GM21737 (cell line): ENCODE measurements at regions not wholly inside any gene's neighbourhood (a gene's known extent, or its start where the extent isn't known, plus 50 kb on each side); places are given as distances from the start of the nearest gene placed in this dataset.

Experiments
- ATAC-seq: cut with Tn5 transposase; IDR thresholded peaks from one replicate; pipeline ENCODE4 v1.9.1; 2021; ENCODE audit warnings: mild to moderate bottlenecking, moderate library complexity; ENCODE audit not compliant: unreplicated experiment

DNA sequence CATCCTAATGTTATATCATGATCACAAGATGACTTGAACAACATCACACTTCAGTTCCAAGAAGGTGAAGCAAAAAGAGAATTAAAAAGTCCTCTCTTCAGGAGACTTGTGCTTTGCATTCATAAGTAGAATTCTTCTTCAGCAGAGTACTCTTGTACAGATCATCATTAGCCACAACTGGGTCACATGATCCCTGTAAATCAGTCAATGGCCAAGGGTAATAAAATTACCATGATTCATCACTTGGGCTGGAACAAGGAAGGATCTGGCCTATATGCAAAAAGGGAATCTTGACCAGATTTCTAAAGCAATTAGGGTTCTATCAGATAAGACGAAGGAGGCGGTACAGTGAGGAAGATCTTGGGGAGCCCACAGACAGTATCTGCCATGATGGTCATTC is 458.0 kb upstream of the DEPDC1 start:
- ATAC-seq: no peak

DNA sequence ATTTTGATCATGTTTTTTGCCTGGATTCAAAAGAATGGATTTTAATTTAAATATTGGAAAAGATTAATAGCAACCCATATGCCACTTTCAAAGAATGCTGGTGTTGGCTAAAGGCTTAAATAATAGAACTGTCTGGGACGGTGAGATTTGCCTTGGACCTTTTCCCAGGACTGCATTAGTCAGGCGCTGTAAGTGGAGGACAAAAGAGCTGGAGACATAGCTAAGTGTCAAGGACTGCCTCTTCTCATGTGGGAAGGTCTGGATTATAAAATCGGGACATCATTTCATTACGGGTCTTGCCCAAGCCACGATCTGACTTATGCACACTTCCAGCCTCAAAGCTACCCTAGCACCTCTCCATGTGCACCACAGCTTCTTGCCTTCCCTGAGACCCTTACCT is 458.5 kb upstream of the DEPDC1 start:
- no peak for ATAC-seq

DNA sequence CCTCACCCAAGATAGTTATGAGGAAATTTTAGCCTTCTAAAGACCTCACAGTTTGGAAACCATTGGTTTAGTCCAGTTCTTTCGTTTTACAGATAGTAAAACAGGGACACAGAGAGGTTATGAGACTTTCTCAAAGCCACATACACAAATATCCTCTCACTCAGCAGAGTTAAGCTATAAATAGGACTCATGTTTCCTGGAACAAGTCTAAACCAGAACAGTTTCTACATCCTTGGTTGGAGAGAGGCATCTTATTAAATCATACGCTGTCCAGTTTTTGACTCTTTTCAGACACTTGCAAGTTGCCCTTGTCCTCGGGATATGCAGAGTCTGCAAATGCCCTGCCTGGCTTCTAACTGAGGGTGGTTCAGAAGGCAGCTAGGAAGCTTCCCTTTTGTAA is 462.1 kb upstream of the DEPDC1 start:
- no peak for ATAC-seq

DNA sequence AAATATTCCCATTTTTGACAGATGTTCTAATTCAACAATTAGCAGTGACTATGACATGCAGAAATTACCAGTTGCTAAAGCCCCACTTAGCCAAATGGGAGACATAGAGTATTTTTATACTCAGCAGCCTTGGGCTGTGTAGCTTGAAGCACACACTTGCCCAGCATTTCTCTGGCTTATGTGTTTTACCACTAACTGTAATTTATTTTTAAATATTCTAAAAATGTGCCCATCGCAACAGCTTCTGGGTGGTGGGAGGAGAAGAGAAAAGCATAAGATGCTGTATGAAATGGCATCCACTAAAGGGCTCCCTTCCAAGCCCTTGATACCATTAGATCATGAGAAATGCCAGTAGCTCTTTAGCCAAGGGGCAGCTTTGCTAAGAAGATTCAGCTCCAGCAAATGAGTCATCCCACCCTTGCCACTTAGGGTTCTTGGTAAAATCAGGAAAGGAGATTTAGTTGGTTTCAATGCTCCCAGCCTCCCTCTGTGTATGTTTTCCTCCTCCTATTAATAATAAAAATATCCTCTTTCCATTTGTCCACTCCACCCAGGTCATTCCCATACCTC is 462.7 kb upstream of the DEPDC1 start:
- no peak for ATAC-seq

DNA sequence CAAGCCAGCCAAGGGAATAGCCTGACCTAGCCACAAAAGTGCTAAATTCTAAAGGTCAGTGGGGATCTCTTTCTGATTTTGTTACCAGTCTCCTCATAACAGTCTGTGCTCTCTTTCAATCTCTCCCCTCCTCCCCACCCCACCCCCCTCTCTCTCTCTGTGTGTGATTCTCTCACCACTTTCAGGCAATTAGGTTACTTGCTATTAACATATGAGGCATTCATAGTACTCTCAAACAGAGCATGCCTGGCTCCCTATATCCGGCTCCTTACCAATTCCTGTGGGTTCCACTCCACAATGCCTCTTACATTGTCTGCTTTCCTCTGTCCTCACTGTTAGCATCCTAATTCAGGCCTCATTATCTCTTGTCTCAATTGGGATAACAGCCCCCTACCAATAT is 464.3 kb upstream of the DEPDC1 start:
- no peak for ATAC-seq

DNA sequence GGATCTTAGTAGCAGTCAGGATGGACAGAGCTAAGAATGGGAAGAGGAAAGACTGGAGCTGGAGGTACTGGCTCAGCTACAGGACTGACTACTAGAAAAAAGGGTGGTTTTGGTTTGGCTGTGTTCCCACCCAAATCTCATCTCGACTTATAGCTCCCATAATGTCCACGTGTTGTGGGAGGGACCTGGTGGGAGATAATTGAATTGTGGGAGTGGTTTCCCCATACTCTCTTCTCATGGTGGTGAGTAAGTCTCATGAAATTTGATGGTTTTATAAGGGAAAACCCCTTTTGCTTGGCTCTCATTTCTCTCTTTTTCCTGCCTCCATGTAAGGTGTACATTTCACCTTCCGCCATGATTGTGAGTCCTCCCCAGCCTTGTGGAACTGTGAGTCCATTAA is 466.5 kb upstream of the DEPDC1 start:
- ATAC-seq: no peak

DNA sequence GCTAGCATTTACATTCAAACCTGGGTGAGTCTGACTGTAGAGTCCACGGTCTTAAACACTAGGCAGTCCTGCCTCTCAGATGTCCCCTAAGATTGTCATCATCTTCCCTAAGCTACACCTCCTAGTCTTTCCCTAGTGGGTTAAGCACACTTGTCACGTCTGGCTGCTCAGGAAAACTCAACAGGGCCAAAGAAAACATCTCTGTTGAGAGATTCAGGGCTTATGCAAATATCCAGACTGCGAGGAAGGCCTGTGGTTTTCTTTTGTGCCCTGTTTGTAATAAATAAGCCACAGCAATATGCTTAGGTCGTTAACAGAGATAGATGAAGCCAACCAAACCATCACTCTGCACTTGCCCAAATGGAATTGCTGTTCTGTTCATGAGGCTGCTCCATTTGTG is 472.6 kb upstream of the DEPDC1 start:
- ATAC-seq: no peak

DNA sequence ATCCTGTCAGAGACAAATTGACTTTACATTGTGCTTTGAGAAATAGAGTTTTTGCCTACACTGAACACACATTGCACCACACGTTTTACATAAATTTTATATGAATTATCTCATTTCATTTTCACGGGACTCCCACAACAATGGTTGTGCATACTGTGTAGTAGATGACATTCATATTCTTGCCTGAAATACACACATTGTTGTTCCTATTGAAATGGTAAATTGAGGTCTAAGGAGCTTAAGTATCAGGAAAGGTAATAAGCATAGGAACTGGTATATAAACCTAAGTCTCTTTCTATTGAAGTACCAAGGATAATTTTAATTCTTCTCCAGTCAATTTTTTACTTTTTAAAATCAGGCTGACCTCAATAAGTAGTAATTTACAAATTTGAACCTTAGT is 473.7 kb upstream of the DEPDC1 start:
- ATAC-seq: no peak

DNA sequence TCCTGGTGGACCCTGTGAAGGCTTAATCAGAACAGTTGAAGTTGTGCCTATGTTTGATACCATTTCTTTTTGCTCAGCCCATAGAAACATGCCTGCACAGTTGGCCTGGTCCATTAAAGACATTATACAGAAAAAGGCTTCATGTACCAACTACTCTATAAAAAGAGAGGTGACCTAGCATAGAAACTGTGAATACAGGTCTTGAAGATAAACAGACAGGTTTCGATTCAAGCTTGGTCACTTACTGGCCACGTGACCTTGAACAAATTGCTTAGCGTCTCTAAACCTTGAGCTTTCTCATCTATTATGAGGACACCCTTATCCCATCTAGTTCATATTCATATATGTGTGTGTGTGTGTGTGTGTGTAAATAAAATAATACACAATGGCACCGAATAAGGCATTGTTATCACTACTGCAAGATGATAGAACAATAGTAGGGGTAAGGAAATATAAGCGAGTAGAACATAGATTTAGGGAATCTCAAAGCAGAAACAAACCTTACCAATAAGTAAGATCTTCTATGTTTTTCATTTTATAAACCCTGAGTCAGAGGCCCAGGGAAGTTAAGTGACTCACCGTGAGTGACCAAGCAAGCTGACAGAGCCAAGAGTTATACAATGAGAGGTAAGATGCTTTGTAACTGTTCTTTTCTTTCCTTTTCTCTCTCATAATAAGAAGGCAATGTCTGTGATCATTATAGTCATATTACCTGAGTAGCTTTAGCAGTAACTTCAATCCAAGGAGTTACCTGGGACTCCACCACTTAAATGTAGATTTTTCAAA is 476.8 kb upstream of the DEPDC1 start:
- ATAC-seq: no peak

DNA sequence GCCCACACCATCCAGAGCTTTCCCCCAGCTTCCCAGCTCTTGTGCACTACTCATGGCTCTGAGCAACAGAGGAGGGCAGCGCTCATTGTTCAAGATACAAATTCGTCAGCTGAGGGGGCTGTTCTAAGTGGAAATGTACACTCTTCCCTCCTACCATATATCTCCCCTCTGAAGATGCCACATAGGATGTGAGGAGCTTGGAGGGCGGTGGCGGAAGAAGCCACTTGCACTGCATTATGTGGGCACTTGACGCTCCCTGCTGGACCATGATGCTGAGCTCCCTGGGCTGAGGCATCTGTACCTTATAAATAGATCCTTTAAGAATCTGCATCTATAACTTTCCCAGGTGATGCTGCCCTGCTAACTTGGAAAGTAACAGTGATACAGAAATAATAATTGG is 477.6 kb upstream of the DEPDC1 start:
- no peak for ATAC-seq

DNA sequence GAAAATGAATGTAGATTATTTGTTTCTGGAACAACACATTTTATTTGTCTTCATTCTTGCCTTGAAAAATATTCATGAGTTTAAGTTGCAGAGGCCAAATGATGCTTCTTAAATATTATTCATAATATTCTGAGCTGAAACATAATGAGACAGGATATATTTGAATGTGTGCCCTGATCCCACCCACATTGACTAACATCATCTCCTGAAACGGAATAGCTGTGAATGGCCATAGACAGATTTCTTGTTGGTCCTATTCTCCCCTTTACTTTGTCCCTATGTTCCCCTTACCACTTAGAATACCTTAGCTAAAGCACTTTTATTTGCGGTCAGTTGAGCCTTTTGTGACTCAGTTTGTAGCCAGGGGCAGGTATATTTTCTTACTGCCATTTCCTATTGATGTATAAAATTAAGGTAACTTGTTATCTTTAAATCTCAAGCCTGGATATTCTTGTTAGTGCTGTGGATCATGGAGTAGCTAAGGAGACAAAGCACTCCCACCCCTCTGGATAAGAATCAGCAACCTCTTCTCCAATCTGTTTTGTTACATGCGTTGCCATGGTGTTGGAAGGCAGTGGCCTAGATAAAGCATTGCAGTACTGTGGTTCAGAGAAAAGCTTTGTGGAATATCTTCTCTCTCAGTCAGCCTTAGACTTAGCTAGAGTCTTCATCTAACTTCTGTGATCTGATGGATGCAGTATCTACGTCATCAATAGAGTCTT is 478.5 kb upstream of the DEPDC1 start:
- no peak for ATAC-seq

DNA sequence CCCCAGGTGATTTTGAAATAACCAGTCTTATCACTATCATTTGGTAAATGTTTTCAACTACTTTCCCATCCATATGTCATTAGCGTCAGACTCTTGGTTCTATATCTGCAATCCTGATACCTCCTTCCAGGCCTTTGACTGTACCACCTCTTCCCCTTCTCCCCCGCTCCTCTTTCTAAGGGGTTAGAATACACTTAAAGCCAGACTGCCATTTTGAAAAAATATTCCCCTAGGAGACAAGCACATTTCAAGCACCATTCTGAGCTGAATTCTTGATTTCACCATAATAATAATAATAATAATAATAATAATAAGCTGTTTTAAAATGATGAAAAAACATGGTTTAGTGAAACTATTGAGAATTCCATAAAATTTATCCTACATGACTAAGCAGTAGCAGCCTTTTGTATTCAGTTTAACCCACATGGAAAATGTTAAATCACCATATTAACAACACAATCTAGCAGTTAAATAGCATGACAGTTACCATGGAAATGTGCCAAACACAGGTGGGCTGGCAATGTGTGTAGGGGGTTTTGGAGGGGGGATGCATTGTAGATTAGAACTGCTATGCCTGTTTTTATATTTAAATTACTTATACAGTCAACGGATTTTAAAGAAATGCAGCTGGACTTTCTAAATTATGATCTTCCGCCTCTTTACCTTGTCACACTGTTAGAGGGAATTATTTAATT is 480.2 kb upstream of the DEPDC1 start:
- ATAC-seq: no peak

DNA sequence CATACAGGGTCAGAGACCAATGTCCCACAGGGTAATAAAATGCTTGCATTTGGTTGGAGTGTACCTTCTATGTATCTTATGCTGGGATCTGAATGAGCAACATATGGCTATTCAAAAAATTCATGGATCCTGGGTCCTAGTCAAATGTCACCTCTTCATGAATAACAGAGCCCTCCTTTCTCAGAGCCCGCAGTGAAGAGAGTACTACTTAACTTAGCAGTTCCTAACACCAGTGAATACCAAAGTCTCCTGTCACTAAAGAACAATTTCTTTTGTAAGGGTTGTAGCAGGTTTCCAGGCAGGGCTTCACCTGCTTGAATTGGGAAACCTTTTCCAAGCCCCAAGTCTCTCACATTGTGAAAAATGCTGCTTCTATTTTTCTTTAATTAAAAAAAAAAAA is 483.0 kb upstream of the DEPDC1 start:
- no peak for ATAC-seq

DNA sequence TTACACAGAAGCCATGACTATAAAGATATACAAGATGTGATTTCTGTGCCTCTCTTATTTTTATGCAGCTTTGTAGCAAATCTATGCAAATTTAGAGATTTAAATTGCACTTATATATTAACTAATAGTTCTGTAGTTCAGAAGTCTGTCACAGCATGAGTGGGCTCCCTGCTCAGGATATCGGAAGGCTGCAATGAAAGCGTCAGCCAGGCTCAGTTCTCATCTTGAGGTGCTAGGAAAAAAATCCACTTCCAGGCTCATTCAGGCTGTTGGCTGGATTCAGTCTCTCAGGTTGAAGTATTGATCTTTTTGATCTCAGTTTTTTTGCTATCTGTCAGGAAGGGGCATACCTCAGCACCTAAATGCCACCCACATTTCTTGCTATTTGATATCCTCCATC is 487.4 kb upstream of the DEPDC1 start:
- ATAC-seq: no peak

DNA sequence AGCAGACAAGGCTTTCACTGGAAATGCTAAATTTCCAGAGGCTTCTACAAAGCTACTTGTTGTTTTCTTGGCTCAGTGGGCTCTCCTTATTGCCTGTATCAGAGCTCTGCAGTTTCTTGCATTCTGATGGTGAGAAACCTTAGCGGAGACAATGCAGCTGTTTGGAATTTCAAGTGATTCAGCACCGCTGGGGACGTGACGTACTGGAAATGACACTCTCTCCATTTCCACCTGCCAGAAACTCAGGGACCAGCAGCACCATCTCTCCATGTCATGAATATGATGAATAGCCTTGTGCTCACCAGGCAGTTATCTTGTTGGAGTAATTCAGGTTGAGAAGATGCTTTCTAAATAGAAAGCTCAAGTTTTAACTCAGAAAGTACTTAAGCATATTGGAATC is 497.2 kb upstream of the DEPDC1 start:
- no peak for ATAC-seq

DNA sequence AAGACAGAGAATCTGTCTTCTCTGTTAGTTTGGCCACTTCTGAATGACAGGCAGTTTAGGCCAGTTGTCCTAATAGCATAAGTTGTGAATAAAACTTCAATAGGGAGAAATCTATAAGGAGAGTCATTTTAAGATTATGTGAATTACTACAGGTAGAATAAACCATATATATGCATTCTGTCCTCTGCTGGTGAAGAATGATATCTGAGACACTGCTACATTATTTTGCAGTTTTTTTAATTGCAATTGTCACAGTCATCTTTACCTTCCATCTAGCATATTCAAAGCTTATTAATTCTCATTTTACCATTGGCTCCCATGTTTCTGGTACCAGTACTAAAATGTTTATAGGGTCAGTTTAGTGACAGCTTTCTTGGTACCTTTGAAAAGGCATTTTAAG is 519.6 kb upstream of the DEPDC1 start:
- no peak for ATAC-seq

DNA sequence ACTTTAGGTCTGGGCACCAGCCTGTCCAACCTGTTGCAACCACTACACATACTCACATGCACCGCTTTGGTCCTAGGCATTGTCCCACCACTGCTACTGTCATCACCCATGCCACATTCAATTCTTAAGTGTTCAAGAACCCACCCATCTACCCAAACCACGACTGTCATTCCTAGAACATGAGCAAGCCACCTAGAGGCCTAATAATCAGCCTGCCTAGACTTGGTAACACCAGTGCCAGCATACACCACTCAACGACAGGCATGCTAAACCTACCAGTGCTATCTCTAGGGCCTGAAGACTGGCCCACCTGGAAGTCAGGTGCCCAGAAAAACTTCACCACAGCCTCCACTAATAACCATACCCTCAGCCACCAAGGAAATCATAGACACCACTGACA is 532.8 kb upstream of the DEPDC1 start:
- no peak for ATAC-seq

DNA sequence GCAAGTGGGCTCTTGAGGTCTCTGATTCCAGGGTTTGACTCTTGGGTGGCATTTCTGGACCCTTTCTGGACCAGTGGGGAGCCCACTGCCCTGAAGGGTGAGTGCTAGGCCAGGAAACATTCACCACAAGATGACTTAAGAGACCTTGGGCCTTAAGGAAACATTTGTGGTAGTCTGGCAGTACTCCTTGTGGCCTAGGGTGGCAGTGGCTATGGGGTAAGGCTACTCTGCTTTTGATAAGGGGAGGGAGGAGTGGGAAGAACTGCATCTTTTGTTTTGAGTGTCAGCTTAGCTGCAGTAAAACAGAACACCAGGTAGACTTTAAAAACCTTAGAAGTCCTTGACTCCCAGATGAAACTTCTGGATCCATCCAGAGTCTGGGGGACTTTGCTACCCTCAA is 529.3 kb upstream of the LRRC7 start:
- ATAC-seq: no peak

DNA sequence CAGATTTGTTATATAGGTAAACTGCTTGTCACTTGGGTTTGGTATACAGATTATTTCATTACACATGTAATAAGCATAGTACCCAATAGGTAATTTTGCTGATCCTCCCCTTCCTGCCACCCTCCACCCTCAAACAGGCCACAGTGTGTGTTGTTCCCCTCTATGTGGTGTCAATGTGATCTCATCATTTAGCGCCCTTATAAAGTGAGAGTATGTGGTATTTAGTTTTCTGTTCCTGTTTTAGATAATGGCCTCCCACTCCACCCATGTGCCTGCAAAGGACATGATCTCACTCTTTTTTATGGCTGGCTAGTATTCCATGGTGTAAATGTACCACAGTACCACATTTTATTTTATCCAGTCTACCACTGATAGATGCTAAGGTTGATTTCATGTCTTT is 522.1 kb upstream of the LRRC7 start:
- ATAC-seq: no peak

DNA sequence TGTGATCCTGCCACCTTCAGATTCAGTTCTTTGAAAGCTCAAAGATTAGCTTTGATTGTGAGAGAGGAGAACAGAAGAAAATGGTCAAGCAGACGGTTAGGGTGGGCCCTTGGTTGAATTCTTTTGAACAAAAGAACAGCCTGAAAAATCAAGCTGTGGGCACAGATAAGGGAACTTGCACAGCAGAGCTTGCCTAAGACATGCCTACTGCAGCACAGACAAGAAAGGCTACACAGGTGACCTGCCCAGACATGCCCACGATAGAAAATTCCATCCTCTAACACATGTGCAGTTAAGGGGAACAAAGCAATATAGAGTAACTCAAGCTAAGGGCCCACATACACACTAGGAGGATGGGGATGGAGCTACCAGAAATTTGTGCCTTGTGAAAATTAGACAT is 512.5 kb upstream of the LRRC7 start:
- no peak for ATAC-seq

DNA sequence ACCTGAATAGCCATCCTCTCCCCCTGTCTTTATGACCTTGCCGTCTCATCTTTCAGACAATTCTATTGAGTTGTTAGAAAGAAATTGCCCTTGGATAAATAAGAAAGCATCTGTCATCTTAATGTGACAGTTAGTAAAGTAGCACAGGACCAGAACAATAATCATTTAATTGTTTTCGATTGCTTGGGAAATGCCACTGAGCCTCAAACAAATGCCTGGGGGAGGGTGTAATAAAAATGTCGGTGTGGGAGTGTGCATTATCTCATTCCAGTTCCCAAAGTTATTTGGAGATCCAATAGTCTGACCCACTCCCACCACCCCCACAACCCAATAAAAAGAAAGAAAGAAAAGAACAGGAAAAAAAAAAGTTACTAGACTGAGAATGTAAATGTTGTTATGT is 509.3 kb upstream of the LRRC7 start:
- no peak for ATAC-seq
